GM19351 (cell line): ENCODE measurements at regions not wholly inside any gene's neighbourhood (a gene's known extent, or its start where the extent isn't known, plus 50 kb on each side); places are given as distances from the start of the nearest gene placed in this dataset.
"Not testable (repeated sequence)": the region's sequence is repeated elsewhere in the genome, so short reads cannot be mapped to it uniquely, and the experiment has no call there.

Source experiments
- ATAC-seq: cut with Tn5 transposase; IDR thresholded peaks from one replicate; pipeline ENCODE4 v1.9.1; 2021; ENCODE audit warnings: mild to moderate bottlenecking, moderate library complexity; ENCODE audit not compliant: unreplicated experiment

GRCh38 chr21:16113052-16113715 is 383.4 kb downstream of the USP25 start:
- no peak for ATAC-seq

GRCh38 chr21:16115461-16115860 is 385.7 kb downstream of the USP25 start:
- no peak for ATAC-seq

- ATAC-seq, result no peak
Observed at GRCh38 chr21:16116069-16116468, 386.3 kb downstream of the USP25 start.

- no peak for ATAC-seq
Observed at GRCh38 chr21:16116798-16117197, 387.0 kb downstream of the USP25 start.

- no peak for ATAC-seq
Observed at GRCh38 chr21:16117331-16117730, 387.5 kb downstream of the USP25 start.

GRCh38 chr21:16117851-16118590 is 388.2 kb downstream of the USP25 start:
- ATAC-seq, result no peak

- ATAC-seq, result no peak
Observed at GRCh38 chr21:16124378-16125138, 394.8 kb downstream of the USP25 start.

- no peak for ATAC-seq
Observed at GRCh38 chr21:16125274-16125673, 395.5 kb downstream of the USP25 start.

GRCh38 chr21:16132453-16132852 is 402.7 kb downstream of the USP25 start:
- not testable (repeated sequence) for ATAC-seq

GRCh38 chr21:16133248-16133647 is 403.5 kb downstream of the USP25 start:
- no peak for ATAC-seq

GRCh38 chr21:16134134-16134533 is 404.4 kb downstream of the USP25 start:
- ATAC-seq, result no peak

- ATAC-seq, result no peak
Observed at GRCh38 chr21:16137106-16137505, 407.3 kb downstream of the USP25 start.

- ATAC-seq, result no peak
Observed at GRCh38 chr21:16145052-16145451, 415.3 kb downstream of the USP25 start.

GRCh38 chr21:16145479-16145878 is 415.7 kb downstream of the USP25 start:
- no peak for ATAC-seq

GRCh38 chr21:16154321-16154720 is 424.5 kb downstream of the USP25 start:
- no peak for ATAC-seq

GRCh38 chr21:16154951-16155635 is 425.3 kb downstream of the USP25 start:
- no peak for ATAC-seq

- ATAC-seq, result no peak
Observed at GRCh38 chr21:16156841-16157489, 427.2 kb downstream of the USP25 start.

- no peak for ATAC-seq
Observed at GRCh38 chr21:16159213-16159970, 429.6 kb downstream of the USP25 start.

- no peak for ATAC-seq
Observed at GRCh38 chr21:16159971-16160350, 430.2 kb downstream of the USP25 start.

GRCh38 chr21:16162953-16163352 is 433.2 kb downstream of the USP25 start:
- ATAC-seq, result no peak
